Mesendoderm (in vitro differentiated cells): ENCODE measurements at regions not wholly inside any gene's neighbourhood (a gene's known extent, or its start where the extent isn't known, plus 50 kb on each side); places are given as distances from the start of the nearest gene placed in this dataset.
"Not testable (repeated sequence)": the region's sequence is repeated elsewhere in the genome, so short reads cannot be mapped to it uniquely, and the experiment has no call there.

ENCODE experiments used
- DNase-seq: peaks from one replicate; pipeline ENCODE4 v3.0.0; 2013
- H2AK5ac ChIP-seq: 2 replicates; pipeline ENCODE4 v1.6.1; 2013; ENCODE audit warnings: low read length, inconsistent platforms
- H2BK120ac ChIP-seq: 2 replicates; pipeline ENCODE4 v1.6.1; 2013; ENCODE audit warnings: low read depth, mild to moderate bottlenecking, low read length, moderate library complexity, mixed read lengths
- H2BK15ac ChIP-seq: replicated peaks from 2 replicates; pipeline ENCODE4 v1.6.1; 2013; ENCODE audit warnings: low read depth, mild to moderate bottlenecking, moderate library complexity
- H2BK5ac ChIP-seq: 2 replicates; pipeline ENCODE4 v1.6.1; 2013; ENCODE audit warnings: low read length, inconsistent platforms
- H3K18ac ChIP-seq: 2 replicates; pipeline ENCODE4 v1.6.1; 2013; ENCODE audit warnings: mild to moderate bottlenecking, low read length, mixed read lengths
- H3K23ac ChIP-seq: one replicate; pipeline ENCODE4 v1.6.1; 2013; ENCODE audit warnings: low read length
- H3K27ac ChIP-seq: 2 replicates; pipeline ENCODE4 v1.5.1; 2013; ENCODE audit warnings: low read depth, mild to moderate bottlenecking, inconsistent platforms, low read length, moderate library complexity
- H3K27me3 ChIP-seq: 2 replicates; pipeline ENCODE4 v1.6.1; 2013; ENCODE audit warnings: low read length, control low read depth, mild to moderate bottlenecking, inconsistent platforms; ENCODE audit not compliant: insufficient read depth, poor library complexity
- H3K36me3 ChIP-seq: 2 replicates; pipeline ENCODE4 v1.6.1; 2013; ENCODE audit warnings: low read length, inconsistent platforms; ENCODE audit not compliant: control insufficient read depth, insufficient read depth
- H3K4ac ChIP-seq: one replicate; pipeline ENCODE4 v1.6.1; 2013; ENCODE audit warnings: low read depth, mild to moderate bottlenecking, low read length, moderate library complexity
- H3K4me1 ChIP-seq: 2 replicates; pipeline ENCODE4 v1.6.1; 2013; ENCODE audit warnings: low read depth, low read length, inconsistent platforms; ENCODE audit not compliant: control insufficient read depth
- H3K4me2 ChIP-seq: 2 replicates; pipeline ENCODE4 v1.6.1; 2013; ENCODE audit warnings: low read length
- H3K4me3 ChIP-seq: 2 replicates; pipeline ENCODE4 v1.5.1; 2013; ENCODE audit warnings: mild to moderate bottlenecking, low read length
- H3K56ac ChIP-seq: one replicate; pipeline ENCODE4 v1.6.1; 2013; ENCODE audit warnings: low read length
- H3K79me1 ChIP-seq: 2 replicates; pipeline ENCODE4 v1.6.1; 2013; ENCODE audit warnings: low read length, inconsistent platforms
- H3K79me2 ChIP-seq: 2 replicates; pipeline ENCODE4 v1.6.1; 2013; ENCODE audit warnings: mild to moderate bottlenecking, low read length; ENCODE audit not compliant: control insufficient read depth, insufficient read depth
- H3K9ac ChIP-seq: 2 replicates; pipeline ENCODE4 v1.6.1; 2013; ENCODE audit warnings: low read length, inconsistent platforms
- H4K5ac ChIP-seq: one replicate; pipeline ENCODE4 v1.6.1; 2013; ENCODE audit warnings: low read length
- H4K8ac ChIP-seq: one replicate; pipeline ENCODE4 v1.6.1; 2013; ENCODE audit warnings: low read depth, mild to moderate bottlenecking, control low read depth, low read length, moderate library complexity
- WGBS: extraction: QIAGEN DNeasy Blood & Tissue Kit; methylation state at CpG from one replicate; pipeline ENCODE4 v1.1.7; 2013; ENCODE audit warnings: low lambda C conversion rate, missing lambda C conversion rate; ENCODE audit not compliant: insufficient coverage; ENCODE audit errors: extremely low coverage; 5-methylcytosine and 5-hydroxymethylcytosine counted together

- no peaks in the 10 kb centered on the region for H3K79me1 ChIP-seq
- no peaks in the 10 kb centered on the region for H3K36me3 ChIP-seq
- H3K4me3 ChIP-seq = no peak overlapping the region
- WGBS = no CpG with 5 or more reads among the region's 18 CpGs
- H3K23ac ChIP-seq = no peak overlapping the region
- H2BK15ac ChIP-seq = no peak overlapping the region
- no peak overlapping the region for H4K8ac ChIP-seq
- no peak overlapping the region for H4K5ac ChIP-seq
- no peak overlapping the region for H3K9ac ChIP-seq
- no peaks in the 10 kb centered on the region for H3K79me2 ChIP-seq
- H3K56ac ChIP-seq = no peak overlapping the region
- H3K4ac ChIP-seq = no peak overlapping the region
- H2BK5ac ChIP-seq = no peak overlapping the region
- peaks cover 11% of the 10 kb centered on the region for H3K4me1 ChIP-seq
- no peak overlapping the region for H2BK120ac ChIP-seq
- no peak for DNase-seq
- H3K27me3 ChIP-seq = no peaks in the 10 kb centered on the region
- H2AK5ac ChIP-seq = no peak overlapping the region
- H3K4me2 ChIP-seq = no peak overlapping the region
- no peak overlapping the region for H3K18ac ChIP-seq
- H3K27ac ChIP-seq = no peak overlapping the region
Observed at GRCh38 chr6:167687116-167687725, 139.5 kb upstream of the AFDN start.

GRCh38 chr6:167688123-167688522 lies 138.6 kb upstream of the AFDN start:
- no peak overlapping the region for H3K23ac ChIP-seq
- no peak overlapping the region for H2BK15ac ChIP-seq
- no peak overlapping the region for H2AK5ac ChIP-seq
- no peaks in the 10 kb centered on the region for H3K79me1 ChIP-seq
- H3K36me3 ChIP-seq = no peaks in the 10 kb centered on the region
- H3K4me2 ChIP-seq = no peak overlapping the region
- DNase-seq = no peak
- H3K4ac ChIP-seq = no peak overlapping the region
- H2BK120ac ChIP-seq = no peak overlapping the region
- no peak overlapping the region for H3K9ac ChIP-seq
- H3K56ac ChIP-seq = no peak overlapping the region
- no peak overlapping the region for H4K5ac ChIP-seq
- WGBS = no CpG with 5 or more reads among the region's 6 CpGs
- peaks cover 9% of the 10 kb centered on the region for H3K4me1 ChIP-seq
- H2BK5ac ChIP-seq = no peak overlapping the region
- no peaks in the 10 kb centered on the region for H3K79me2 ChIP-seq
- no peak overlapping the region for H4K8ac ChIP-seq
- no peak overlapping the region for H3K27ac ChIP-seq
- H3K18ac ChIP-seq = no peak overlapping the region
- H3K4me3 ChIP-seq = no peak overlapping the region
- H3K27me3 ChIP-seq = no peaks in the 10 kb centered on the region

GRCh38 chr6:167689278-167689677 lies 137.4 kb upstream of the AFDN start:
- DNase-seq = no peak
- Histone ChIP-seq H3K4me2 (no peak overlapping the region), H3K36me3 (no peaks in the 10 kb centered on the region), H3K4me1 (peaks cover 9% of the 10 kb centered on the region), H3K79me1 (no peaks in the 10 kb centered on the region), H3K79me2 (no peaks in the 10 kb centered on the region), H2BK120ac (no peak overlapping the region), H3K27ac (no peak overlapping the region), H3K4me3 (no peak overlapping the region), H3K9ac (no peak overlapping the region), H3K56ac (peak overlapping the region; percentile 63), H3K4ac (peak overlapping the region; percentile 46), H3K18ac (peak overlapping the region; percentile 22), H2AK5ac (no peak overlapping the region), H2BK5ac (peak overlapping the region; percentile 36), H3K23ac (no peak overlapping the region), H2BK15ac (no peak overlapping the region), H3K27me3 (no peaks in the 10 kb centered on the region), H4K5ac (no peak overlapping the region), H4K8ac (no peak overlapping the region)
- WGBS = no CpG with 5 or more reads among the region's 5 CpGs

GRCh38 chr6:167689751-167690150 lies 137.0 kb upstream of the AFDN start:
- H2BK120ac ChIP-seq = no peak overlapping the region
- H3K79me1 ChIP-seq = no peaks in the 10 kb centered on the region
- no peak overlapping the region for H2BK15ac ChIP-seq
- no peaks in the 10 kb centered on the region for H3K36me3 ChIP-seq
- no peak overlapping the region for H3K4me3 ChIP-seq
- no peak overlapping the region for H4K5ac ChIP-seq
- no peak overlapping the region for H3K27ac ChIP-seq
- H3K56ac ChIP-seq = peak overlapping the region; percentile 15
- H2BK5ac ChIP-seq = peak overlapping the region; percentile 17
- no peak overlapping the region for H3K9ac ChIP-seq
- no peak overlapping the region for H4K8ac ChIP-seq
- peaks cover 9% of the 10 kb centered on the region for H3K4me1 ChIP-seq
- H3K23ac ChIP-seq = no peak overlapping the region
- no peak overlapping the region for H2AK5ac ChIP-seq
- H3K4ac ChIP-seq = peak overlapping the region; percentile 46
- H3K79me2 ChIP-seq = no peaks in the 10 kb centered on the region
- peak; percentile 37 for DNase-seq
- no CpG with 5 or more reads among the region's 6 CpGs for WGBS
- no peak overlapping the region for H3K4me2 ChIP-seq
- H3K18ac ChIP-seq = peak overlapping the region; percentile 22
- H3K27me3 ChIP-seq = no peaks in the 10 kb centered on the region

- Histone ChIP-seq H3K4ac (peak overlapping the region; percentile 42), H2BK5ac (peak overlapping the region; percentile 6), H3K56ac (peak overlapping the region; percentile 8)
- not testable (repeated sequence) for H2AK5ac ChIP-seq, H3K4me3 ChIP-seq, H4K5ac ChIP-seq, H3K79me2 ChIP-seq, H3K23ac ChIP-seq, H3K4me1 ChIP-seq, H3K27ac ChIP-seq, H3K18ac ChIP-seq, H3K36me3 ChIP-seq, H3K9ac ChIP-seq, H2BK15ac ChIP-seq, H2BK120ac ChIP-seq, H3K27me3 ChIP-seq, H3K79me1 ChIP-seq, H4K8ac ChIP-seq, H3K4me2 ChIP-seq
- DNase-seq = peak; percentile 90
- no CpG with 5 or more reads among the region's 14 CpGs for WGBS
Observed at GRCh38 chr6:167690167-167690922, 136.4 kb upstream of the AFDN start.
